ENCODE measurements at regions not wholly inside any gene's neighbourhood (a gene's known extent, or its start where the extent isn't known, plus 50 kb on each side); places are given as distances from the start of the nearest gene placed in this dataset.

GRCh38 chr13:97659602-97660001, 225.6 kb downstream of the RAP2A start:
- Histone ChIP-seq H2BK12ac (ENCODE audit: low read depth, low read length) (no peak overlapping the region; the same call in 1 of the 2 replicates), H4K5ac (ENCODE audit: insufficient read length, low read depth, low read length) (no peak overlapping the region), H3K23ac (ENCODE audit: insufficient read length) (no peak overlapping the region), H4K8ac (ENCODE audit: extremely low read depth, insufficient read depth, low read length) (no peak overlapping the region), H3K14ac (ENCODE audit: insufficient read length) (no peak overlapping the region), H3K4me3 (ENCODE audit: extremely low read depth in 1 of 4, insufficient read depth in 2 of 4, low read depth in 3 of 4, low read length in 4 of 4) (no peak overlapping the region), H2BK5ac (ENCODE audit: low read depth, low read length) (no peak overlapping the region), H3K4ac (replicated peaks; ENCODE audit: insufficient read length, low read depth, low read length) (no peak overlapping the region), H3K36me3 (ENCODE audit: control insufficient read depth in 2 of 4, insufficient read depth in 4 of 4, low read length in 3 of 4) (no peaks in the 10 kb centered on the region), H3K23me2 (ENCODE audit: low read depth, low read length) (no peaks in the 10 kb centered on the region), H2BK120ac (replicated peaks; ENCODE audit: low read depth, low read length) (no peak overlapping the region), H3K27ac (ENCODE audit: low read depth, low read length) (no peak overlapping the region), H3K79me1 (ENCODE audit: low read depth, low read length) (no peaks in the 10 kb centered on the region), H4K20me1 (replicated peaks in 1 of 2; ENCODE audit: control insufficient read depth in 1 of 2, insufficient read depth in 2 of 2, low read length in 2 of 2) (no peaks in the 10 kb centered on the region), H3K79me2 (ENCODE audit: control insufficient read depth in 1 of 2, insufficient read depth in 2 of 2, low read length in 2 of 2) (no peaks in the 10 kb centered on the region), H3K18ac (ENCODE audit: extremely low read depth, low read length) (no peak overlapping the region), H2AK5ac (ENCODE audit: low read depth, low read length) (no peak overlapping the region), H3K9me3 (ENCODE audit: insufficient read depth in 2 of 2, low read depth in 1 of 2, low read length in 1 of 2) (no peaks in the 10 kb centered on the region), H4K91ac (replicated peaks; ENCODE audit: insufficient read length, low read length) (peak overlapping the region; percentile 54), H2AFZ (ENCODE audit: low read length) (no peak overlapping the region), H3K27me3 (replicated peaks in 1 of 4; ENCODE audit: control insufficient read depth in 3 of 4, extremely low read depth in 1 of 4, insufficient read depth in 3 of 4, low read length in 3 of 4) (no peaks in the 10 kb centered on the region), H3K9ac (replicated peaks in 1 of 4; ENCODE audit: extremely low read depth in 1 of 4, low read depth in 3 of 4, low read length in 3 of 4) (no peak overlapping the region), H2BK15ac (ENCODE audit: low read length) (no peak overlapping the region), H3K56ac (replicated peaks; ENCODE audit: insufficient read length, low read depth, low read length) (no peak overlapping the region), H3K4me1 (replicated peaks in 1 of 4; ENCODE audit: control insufficient read depth in 3 of 4, insufficient read depth in 4 of 4, low read length in 3 of 4) (0 out of 7 replicates have a peak, but pooled peaks cover 0 to 1% (median 0%) of the 10 kb centered on the region in 4 experiments), H3K4me2 (ENCODE audit: insufficient read depth in 1 of 2, low read depth in 2 of 2, low read length in 2 of 2) (no peak overlapping the region), H2BK20ac (ENCODE audit: low read length) (no peak overlapping the region)
- FAIRE-seq (no peak), DNase-seq (ENCODE audit: low read depth in 1 of 2, low spot score in 2 of 2) (no peak)
- POLR2A ChIA-PET (ENCODE audit: partially characterized antibody): no interaction called here
- CTCF ChIA-PET (ENCODE audit: partially characterized antibody): interaction anchor here (0.9 to 1.6 kb wide), 4 partner anchors 15 to 276 kb away, joined by 3 to 6 read pairs (median 4); no protein-coding TSS in a partner anchor
- no peak for TF ChIP-seq SAP30 (IDR thresholded peaks at IDR 0.05; ENCODE audit: insufficient read depth, insufficient replicate concordance, low read length)
- no peak for TF ChIP-seq RNF2 (IDR thresholded peaks at IDR 0.05; ENCODE audit: borderline replicate concordance, low read depth, low read length, missing control alignments, poor library complexity, severe bottlenecking)
- TF ChIP-seq GTF2F1 (IDR thresholded peaks at IDR 0.05; ENCODE audit: borderline replicate concordance, low read depth, low read length): no peak
- peak; percentile 47 to 62 for TF ChIP-seq RAD21 (IDR thresholded peaks at IDR 0.05 in 1 of 2, conservative IDR thresholded peaks at IDR 0.05 in 1 of 2; ENCODE audit: low read depth in 2 of 2, low read length in 2 of 2)
- peak; percentile 20 to 44 (median 29); a peak in 3 of 4 replicates for TF ChIP-seq CTCF (IDR thresholded peaks at IDR 0.05; ENCODE audit: control extremely low read depth in 1 of 3, insufficient read depth in 1 of 3, low read depth in 1 of 3, low read length in 3 of 3)
- WGBS, 2 experiments (ENCODE audit: extremely low coverage in 1 of 2, insufficient coverage in 1 of 2, insufficient read length in 1 of 2, insufficient replicate concordance in 2 of 2, low coverage in 1 of 2, low lambda C conversion rate in 2 of 2, missing lambda C conversion rate in 1 of 2): 83% methylated on average over 4 of the region's 4 CpGs; no CpG with 5 or more reads in 1 of the 2 experiments
